ENCODE measurements at regions not wholly inside any gene's neighbourhood (a gene's known extent, or its start where the extent isn't known, plus 50 kb on each side); places are given as distances from the start of the nearest gene placed in this dataset.

- TF ChIP-seq CTCF (IDR thresholded peaks at IDR 0.05): no peak
- no peak for TF ChIP-seq POLR2A (IDR thresholded peaks at IDR 0.05)
Measured at GRCh38 chr2:8312861-8313830, 368.7 kb upstream of the ID2 start.
